Spleen (tissue), 7 donors: ENCODE measurements at regions not wholly inside any gene's neighbourhood (a gene's known extent, or its start where the extent isn't known, plus 50 kb on each side); places are given as distances from the start of the nearest gene placed in this dataset.

Source experiments
- CTCF ChIP-seq, 11 experiments: fragments of 200-600 bp in 7 of 11; fragments of 450-650 bp in 4 of 11; sonication (generic) in 4 of 11; IDR thresholded peaks in 8 of 11; conservative IDR thresholded peaks in 3 of 11; 1 replicate in 7 of 11; 2 replicates in 4 of 11; pipeline versions ENCODE4 v1.4.0 to v1.8.0; 2016 to 2021; ENCODE audit warnings: antibody characterized with exemption in 11 of 11, inconsistent platforms in 4 of 11, mild to moderate bottlenecking in 1 of 11
- POLR2A ChIP-seq, 3 donors: fragments of 450-650 bp; IDR thresholded peaks; one replicate each; pipeline ENCODE4 v1.5.1; 2017; ENCODE audit warnings: antibody characterized with exemption in 3 of 3, mild to moderate bottlenecking in 1 of 3
- POLR2AphosphoS5 ChIP-seq, 3 donors: sonication (generic); formaldehyde crosslinking; IDR thresholded peaks; one replicate each; pipeline ENCODE4 v1.5.1; 2017; ENCODE audit warnings: antibody characterized with exemption in 3 of 3
- donor health status: DM: no; HTN: no; CAD: no; lungs with moderate emphysema.
- donor health status: DM: no; HTN: no; CAD: no.
- donor health status: DM: no; HTN: no; CAD: no.

- TF ChIP-seq CTCF (IDR thresholded peaks at IDR 0.05 in 8 of 11, conservative IDR thresholded peaks at IDR 0.05 in 3 of 11) = no peak
- TF ChIP-seq POLR2A (IDR thresholded peaks at IDR 0.05) = no peak
- TF ChIP-seq POLR2AphosphoS5 (IDR thresholded peaks at IDR 0.05) = no peak
Observed at GRCh38 chr20:24095756-24096155, 107.2 kb upstream of the GGTLC1 start.
